ENCODE measurements at regions not wholly inside any gene's neighbourhood (a gene's known extent, or its start where the extent isn't known, plus 50 kb on each side); places are given as distances from the start of the nearest gene placed in this dataset.

DNA sequence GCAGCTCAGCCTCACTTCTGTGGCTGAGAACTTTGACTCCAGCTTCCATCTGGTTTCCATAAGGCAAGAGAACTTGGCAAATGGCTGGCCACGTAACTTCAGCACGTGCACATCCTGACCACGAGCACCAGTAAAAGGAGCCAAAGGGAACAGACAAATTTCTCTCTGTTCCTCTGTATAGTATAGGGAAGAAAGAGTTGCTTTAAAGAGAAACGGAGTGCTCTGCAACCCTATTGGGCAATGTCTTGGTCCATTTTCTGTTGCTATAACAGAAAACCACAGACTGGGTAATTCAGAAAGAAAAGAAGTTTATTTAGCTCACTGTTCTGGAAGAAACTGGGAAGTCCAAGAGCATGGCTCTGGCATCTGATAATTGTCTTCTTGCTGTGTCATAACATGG, 558.7 kb downstream of the ACTL7B start:
- TF ChIP-seq, protein P1, sequence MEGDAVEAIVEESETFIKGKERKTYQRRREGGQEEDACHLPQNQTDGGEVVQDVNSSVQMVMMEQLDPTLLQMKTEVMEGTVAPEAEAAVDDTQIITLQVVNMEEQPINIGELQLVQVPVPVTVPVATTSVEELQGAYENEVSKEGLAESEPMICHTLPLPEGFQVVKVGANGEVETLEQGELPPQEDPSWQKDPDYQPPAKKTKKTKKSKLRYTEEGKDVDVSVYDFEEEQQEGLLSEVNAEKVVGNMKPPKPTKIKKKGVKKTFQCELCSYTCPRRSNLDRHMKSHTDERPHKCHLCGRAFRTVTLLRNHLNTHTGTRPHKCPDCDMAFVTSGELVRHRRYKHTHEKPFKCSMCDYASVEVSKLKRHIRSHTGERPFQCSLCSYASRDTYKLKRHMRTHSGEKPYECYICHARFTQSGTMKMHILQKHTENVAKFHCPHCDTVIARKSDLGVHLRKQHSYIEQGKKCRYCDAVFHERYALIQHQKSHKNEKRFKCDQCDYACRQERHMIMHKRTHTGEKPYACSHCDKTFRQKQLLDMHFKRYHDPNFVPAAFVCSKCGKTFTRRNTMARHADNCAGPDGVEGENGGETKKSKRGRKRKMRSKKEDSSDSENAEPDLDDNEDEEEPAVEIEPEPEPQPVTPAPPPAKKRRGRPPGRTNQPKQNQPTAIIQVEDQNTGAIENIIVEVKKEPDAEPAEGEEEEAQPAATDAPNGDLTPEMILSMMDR (IDR thresholded peaks at IDR 0.05), result no peak
- TF ChIP-seq POLR2AphosphoS5 (IDR thresholded peaks at IDR 0.05), result no peak

All from transverse colon (tissue), 4 donors.